ENCODE measurements at regions not wholly inside any gene's neighbourhood (a gene's known extent, or its start where the extent isn't known, plus 50 kb on each side); places are given as distances from the start of the nearest gene placed in this dataset.

DNA sequence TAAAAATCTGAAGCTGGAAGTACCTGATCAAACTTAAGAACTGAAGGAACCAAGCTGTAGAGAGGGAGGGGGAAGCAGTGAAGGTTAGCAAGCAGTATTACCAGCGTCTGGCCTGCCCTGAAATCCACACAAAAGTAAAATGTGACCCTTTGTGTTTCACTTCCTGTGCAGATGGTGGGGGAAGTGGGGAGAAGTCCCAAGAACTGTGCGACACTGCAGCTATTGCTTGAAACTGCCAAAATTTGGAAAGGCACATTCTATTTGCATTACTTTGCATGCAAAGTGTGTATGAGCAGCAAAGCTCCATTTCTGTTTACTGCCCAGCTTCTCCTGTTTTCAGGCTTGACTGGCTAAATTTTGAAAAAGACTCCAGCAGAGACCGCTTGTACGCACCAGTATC is 72.1 kb upstream of the BMAL1 start:
- TF ChIP-seq POLR2A (IDR thresholded peaks at IDR 0.05) (no peak), POLR2AphosphoS5 (IDR thresholded peaks at IDR 0.05) (no peak), EP300 (IDR thresholded peaks at IDR 0.05) (no peak)
- TF ChIP-seq, protein P1, sequence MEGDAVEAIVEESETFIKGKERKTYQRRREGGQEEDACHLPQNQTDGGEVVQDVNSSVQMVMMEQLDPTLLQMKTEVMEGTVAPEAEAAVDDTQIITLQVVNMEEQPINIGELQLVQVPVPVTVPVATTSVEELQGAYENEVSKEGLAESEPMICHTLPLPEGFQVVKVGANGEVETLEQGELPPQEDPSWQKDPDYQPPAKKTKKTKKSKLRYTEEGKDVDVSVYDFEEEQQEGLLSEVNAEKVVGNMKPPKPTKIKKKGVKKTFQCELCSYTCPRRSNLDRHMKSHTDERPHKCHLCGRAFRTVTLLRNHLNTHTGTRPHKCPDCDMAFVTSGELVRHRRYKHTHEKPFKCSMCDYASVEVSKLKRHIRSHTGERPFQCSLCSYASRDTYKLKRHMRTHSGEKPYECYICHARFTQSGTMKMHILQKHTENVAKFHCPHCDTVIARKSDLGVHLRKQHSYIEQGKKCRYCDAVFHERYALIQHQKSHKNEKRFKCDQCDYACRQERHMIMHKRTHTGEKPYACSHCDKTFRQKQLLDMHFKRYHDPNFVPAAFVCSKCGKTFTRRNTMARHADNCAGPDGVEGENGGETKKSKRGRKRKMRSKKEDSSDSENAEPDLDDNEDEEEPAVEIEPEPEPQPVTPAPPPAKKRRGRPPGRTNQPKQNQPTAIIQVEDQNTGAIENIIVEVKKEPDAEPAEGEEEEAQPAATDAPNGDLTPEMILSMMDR (IDR thresholded peaks at IDR 0.05) = no peak
